D721Med (cell line): ENCODE measurements at regions not wholly inside any gene's neighbourhood (a gene's known extent, or its start where the extent isn't known, plus 50 kb on each side); places are given as distances from the start of the nearest gene placed in this dataset.
"Not testable (repeated sequence)": the region's sequence is repeated elsewhere in the genome, so short reads cannot be mapped to it uniquely, and the experiment has no call there.

ENCODE experiments used
- DNase-seq: peaks from one replicate; pipeline ENCODE4 v3.0.0; 2011; ENCODE audit warnings: low spot score; ENCODE audit not compliant: insufficient read length
- FAIRE-seq: peaks from 2 replicates; lab custom pipeline; 2011; peaks lifted over from hg19 to GRCh38; lab: Jason Lieb, UNC
- CTCF ChIP-seq: IDR thresholded peaks from 2 replicates; pipeline ENCODE4 v1.5.1; 2012; ENCODE audit warnings: mild to moderate bottlenecking, control low read depth; ENCODE audit not compliant: insufficient read depth; ENCODE audit errors: missing control alignments

DNA sequence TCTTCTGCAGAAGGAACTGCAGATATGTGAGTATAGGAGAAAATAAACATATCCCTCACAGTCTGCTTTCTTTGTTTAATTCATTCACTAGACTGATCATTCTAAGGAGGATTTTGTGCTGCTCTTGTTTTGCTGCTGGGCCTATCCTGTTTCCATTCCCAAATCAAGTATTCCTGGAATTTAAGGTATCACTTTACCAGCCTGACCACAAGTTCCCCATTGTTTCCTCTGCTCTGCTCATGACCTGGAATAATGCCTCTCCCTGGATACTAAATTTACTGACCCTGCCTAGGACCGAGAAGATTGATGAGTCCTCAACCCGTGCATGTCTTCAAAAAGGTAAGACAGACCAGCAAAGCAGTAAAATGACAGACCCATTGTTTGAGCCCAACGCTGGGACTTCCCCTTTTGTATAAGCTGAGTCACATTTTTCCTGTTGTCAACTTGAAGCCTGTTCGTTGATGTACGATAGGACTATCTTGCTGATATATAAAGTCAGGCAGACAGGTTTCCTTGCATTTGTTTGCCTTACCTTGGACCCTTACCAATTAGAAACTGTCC, 85.5 kb upstream of the TET2 start:
- DNase-seq (no peak), FAIRE-seq (no peak)
- TF ChIP-seq CTCF = no peak

GRCh38 chr4:105061731-105062130, 84.9 kb upstream of the TET2 start:
- DNase-seq (no peak), FAIRE-seq (no peak)
- no peak for TF ChIP-seq CTCF

GRCh38 chr4:105066401-105066800, 80.3 kb upstream of the TET2 start:
- no peak for DNase-seq
- TF ChIP-seq CTCF = no peak
- no peak for FAIRE-seq

DNA sequence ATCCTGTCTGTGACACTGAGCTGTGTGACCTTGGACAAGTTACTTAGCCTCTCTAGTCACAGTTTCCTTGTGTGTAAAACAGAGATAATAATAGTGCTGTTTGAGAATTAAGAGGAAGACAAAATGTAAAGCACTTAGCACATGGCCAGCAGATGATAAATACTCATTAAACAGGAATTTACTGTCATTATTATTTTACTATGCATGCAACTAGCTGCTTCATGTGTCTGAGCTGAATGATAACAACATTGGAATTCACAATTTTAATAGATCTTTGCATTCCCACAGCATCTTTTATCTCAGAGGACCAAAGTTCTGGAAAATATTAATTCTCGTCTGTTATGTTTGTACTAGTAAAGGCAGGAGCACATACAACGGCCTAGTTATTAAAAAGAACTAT, 79.2 kb upstream of the TET2 start:
- no peak for TF ChIP-seq CTCF
- DNase-seq (no peak), FAIRE-seq (no peak)

GRCh38 chr4:105067946-105068345, 78.7 kb upstream of the TET2 start:
- no peak for TF ChIP-seq CTCF
- DNase-seq (no peak), FAIRE-seq (no peak)

DNA sequence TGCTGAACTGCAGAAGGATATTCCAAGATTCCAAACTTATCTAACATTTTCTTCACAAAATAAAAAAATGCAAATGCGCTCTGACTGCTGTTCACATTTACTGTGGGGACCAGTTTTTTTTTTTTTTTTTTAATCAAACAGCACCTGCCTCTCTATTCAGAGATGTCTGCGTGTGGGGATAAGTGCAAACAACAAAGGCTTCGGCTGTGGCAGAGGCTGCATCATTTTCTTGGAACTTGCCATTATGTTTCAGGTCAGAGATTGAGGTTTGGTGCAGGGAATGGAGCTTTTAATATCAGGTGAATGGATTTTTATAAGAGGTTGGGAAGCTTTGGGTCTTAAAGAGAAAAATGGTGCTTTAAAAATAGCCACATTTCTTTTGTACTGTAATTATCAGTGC, 78.2 kb upstream of the TET2 start:
- no peak for DNase-seq
- no peak for TF ChIP-seq CTCF
- no peak for FAIRE-seq

DNA sequence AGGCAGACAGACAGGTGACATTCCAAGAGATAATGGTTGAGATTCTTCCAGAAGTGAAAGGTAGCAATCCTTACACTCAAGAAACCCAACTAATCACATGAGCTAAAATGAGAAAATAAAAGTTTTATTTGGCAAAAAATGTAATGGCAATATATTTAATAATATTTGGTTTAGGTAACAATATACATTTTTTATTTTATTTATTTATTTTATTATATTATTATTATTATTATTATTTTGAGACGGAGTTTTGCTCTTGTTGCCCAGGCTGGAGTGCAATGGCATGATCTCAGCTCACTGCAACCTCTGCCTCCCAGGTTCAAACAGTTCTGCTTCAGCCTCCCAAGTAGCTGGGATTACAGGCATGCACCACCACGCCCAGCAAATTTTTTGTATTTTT, 74.6 kb upstream of the TET2 start:
- not testable (repeated sequence) for FAIRE-seq, DNase-seq

DNA sequence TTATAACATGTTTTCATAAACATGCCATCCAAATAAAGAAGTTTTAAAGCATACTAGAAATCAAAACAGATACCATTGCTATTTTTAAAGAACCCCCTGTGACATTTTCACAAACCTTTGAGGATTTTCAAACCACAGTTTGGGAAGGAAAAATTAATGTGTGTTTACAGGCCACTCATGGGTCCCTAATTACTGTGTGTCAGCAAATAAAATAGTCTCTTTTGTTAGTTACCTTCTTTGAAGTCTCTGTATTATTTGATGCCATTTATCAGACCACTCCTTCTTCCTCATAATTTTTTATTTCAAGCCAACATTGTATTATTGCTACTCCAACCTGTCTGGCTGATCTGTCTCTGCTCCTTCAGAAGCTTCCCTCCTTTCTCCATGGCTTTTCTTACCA, 72.6 kb upstream of the TET2 start:
- FAIRE-seq (no peak), DNase-seq (no peak)
- no peak for TF ChIP-seq CTCF
